ENCODE measurements at regions not wholly inside any gene's neighbourhood (a gene's known extent, or its start where the extent isn't known, plus 50 kb on each side); places are given as distances from the start of the nearest gene placed in this dataset.

DNA sequence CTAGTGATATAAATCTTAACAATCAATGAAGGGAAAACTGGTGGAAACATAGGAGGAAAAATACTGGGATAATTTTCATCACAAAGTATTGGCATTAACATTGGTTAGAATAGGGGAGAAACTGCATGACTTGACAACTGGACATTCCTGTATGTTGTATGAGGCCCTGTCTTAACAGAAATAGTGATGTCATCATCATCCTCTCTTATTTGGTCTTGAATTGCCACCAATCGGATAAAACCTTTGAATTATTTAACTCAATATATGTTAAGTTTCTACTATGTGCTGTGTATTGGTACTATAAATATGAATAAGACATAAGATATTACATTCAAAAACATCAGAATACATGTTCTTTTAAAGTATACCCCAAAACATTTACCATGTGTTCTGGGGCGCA lies 130.1 kb upstream of the CCDC54 start:
- Histone ChIP-seq H3K36me3 (replicated peaks; ENCODE audit: insufficient read depth, low read depth) (no peaks in the 10 kb centered on the region), H3K9me2 (replicated peaks; ENCODE audit: insufficient read depth) (no peaks in the 10 kb centered on the region), H4K20me1 (ENCODE audit: insufficient read depth, poor library complexity, severe bottlenecking) (no peaks in the 10 kb centered on the region), H3K27me3 (no peaks in the 10 kb centered on the region), H3K9me3 (ENCODE audit: low read depth) (no peaks in the 10 kb centered on the region), H3K4me3 (no peak overlapping the region), H3K27ac (no peak overlapping the region), H2AFZ (no peak overlapping the region), H3K79me2 (peaks cover 13% of the 10 kb centered on the region), H3K4me2 (no peak overlapping the region), H3K4me1 (ENCODE audit: insufficient read depth) (no peaks in the 10 kb centered on the region)
- no peak for DNase-seq (ENCODE audit: low spot score)
- 95% methylated on average over 2 of the region's 2 CpGs for WGBS (ENCODE audit: low lambda C conversion rate, missing lambda C conversion rate)
- TF ChIP-seq EZH2phosphoT487 (IDR thresholded peaks at IDR 0.05; ENCODE audit: low read depth, severe bottlenecking, unreplicated experiment) = no peak
- TF ChIP-seq, protein P1, sequence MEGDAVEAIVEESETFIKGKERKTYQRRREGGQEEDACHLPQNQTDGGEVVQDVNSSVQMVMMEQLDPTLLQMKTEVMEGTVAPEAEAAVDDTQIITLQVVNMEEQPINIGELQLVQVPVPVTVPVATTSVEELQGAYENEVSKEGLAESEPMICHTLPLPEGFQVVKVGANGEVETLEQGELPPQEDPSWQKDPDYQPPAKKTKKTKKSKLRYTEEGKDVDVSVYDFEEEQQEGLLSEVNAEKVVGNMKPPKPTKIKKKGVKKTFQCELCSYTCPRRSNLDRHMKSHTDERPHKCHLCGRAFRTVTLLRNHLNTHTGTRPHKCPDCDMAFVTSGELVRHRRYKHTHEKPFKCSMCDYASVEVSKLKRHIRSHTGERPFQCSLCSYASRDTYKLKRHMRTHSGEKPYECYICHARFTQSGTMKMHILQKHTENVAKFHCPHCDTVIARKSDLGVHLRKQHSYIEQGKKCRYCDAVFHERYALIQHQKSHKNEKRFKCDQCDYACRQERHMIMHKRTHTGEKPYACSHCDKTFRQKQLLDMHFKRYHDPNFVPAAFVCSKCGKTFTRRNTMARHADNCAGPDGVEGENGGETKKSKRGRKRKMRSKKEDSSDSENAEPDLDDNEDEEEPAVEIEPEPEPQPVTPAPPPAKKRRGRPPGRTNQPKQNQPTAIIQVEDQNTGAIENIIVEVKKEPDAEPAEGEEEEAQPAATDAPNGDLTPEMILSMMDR (IDR thresholded peaks at IDR 0.05; ENCODE audit: poor library complexity) = no peak
- no peak for TF ChIP-seq EZH2 (IDR thresholded peaks at IDR 0.05; ENCODE audit: borderline replicate concordance)

DNA sequence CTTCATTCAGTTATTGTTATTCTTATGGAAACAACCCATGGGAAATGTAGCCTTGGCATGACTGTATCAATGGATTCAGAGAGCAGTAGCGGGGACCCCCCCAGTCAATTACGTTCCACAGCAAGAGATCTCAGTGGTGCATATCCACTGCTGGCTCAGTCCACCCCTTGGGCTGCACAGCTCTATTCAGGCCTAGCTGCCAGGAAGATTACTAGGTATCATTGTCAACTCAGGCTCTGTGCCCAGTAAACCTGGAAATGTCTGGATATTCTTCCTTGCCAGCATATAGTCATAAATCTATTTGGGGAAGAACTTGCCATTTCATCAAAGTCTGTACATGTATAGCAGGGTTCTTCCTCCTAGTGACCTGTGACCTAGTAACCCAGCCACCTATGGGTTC lies 128.1 kb upstream of the CCDC54 start:
- 95% methylated on average over 2 of the region's 2 CpGs for WGBS (ENCODE audit: low lambda C conversion rate, missing lambda C conversion rate)
- no peaks in the 10 kb centered on the region for H3K79me2 ChIP-seq

DNA sequence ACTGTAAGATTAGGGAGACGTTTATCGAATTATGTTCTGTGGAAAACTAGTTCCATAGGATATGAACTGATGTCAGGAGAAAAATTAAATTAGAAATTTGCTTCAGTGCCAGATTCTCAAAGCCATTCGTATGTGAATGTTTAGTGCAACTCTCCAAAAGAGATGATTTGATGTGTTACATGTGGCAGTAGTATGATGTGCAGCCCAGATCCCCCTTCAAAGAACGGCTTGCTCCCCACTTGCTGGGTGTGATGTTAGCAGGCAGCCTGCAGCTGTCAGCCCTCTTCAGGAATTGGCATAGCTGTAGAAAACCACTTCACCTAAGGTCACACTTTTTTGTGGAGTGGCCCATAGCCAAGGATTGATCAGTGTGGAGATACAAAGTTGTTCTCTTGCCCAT lies 127.0 kb upstream of the CCDC54 start:
- WGBS (ENCODE audit: low lambda C conversion rate, missing lambda C conversion rate) = 93% methylated on average over 4 of the region's 4 CpGs
- Histone ChIP-seq H3K4me3 (no peak overlapping the region), H3K79me2 (no peaks in the 10 kb centered on the region), H3K9me3 (ENCODE audit: low read depth) (no peaks in the 10 kb centered on the region), H3K36me3 (replicated peaks; ENCODE audit: insufficient read depth, low read depth) (no peaks in the 10 kb centered on the region), H3K27me3 (no peaks in the 10 kb centered on the region), H2AFZ (no peak overlapping the region), H3K9me2 (replicated peaks; ENCODE audit: insufficient read depth) (no peaks in the 10 kb centered on the region), H3K27ac (no peak overlapping the region), H3K4me1 (ENCODE audit: insufficient read depth) (no peaks in the 10 kb centered on the region), H4K20me1 (ENCODE audit: insufficient read depth, poor library complexity, severe bottlenecking) (no peaks in the 10 kb centered on the region), H3K4me2 (no peak overlapping the region)
- TF ChIP-seq EZH2phosphoT487 (IDR thresholded peaks at IDR 0.05; ENCODE audit: low read depth, severe bottlenecking, unreplicated experiment) (no peak), EZH2 (IDR thresholded peaks at IDR 0.05; ENCODE audit: borderline replicate concordance) (no peak)
- TF ChIP-seq, protein P1 (IDR thresholded peaks at IDR 0.05; ENCODE audit: poor library complexity) = no peak
- DNase-seq (ENCODE audit: low spot score) = no peak

More for the DNA sequence above, 128.1 kb upstream of the CCDC54 start:
- no peaks in the 10 kb centered on the region for H3K4me1 ChIP-seq (ENCODE audit: insufficient read depth)
- no peaks in the 10 kb centered on the region for H4K20me1 ChIP-seq (ENCODE audit: insufficient read depth, poor library complexity, severe bottlenecking)
- TF ChIP-seq, protein P1 (IDR thresholded peaks at IDR 0.05; ENCODE audit: poor library complexity) = no peak
- TF ChIP-seq EZH2 (IDR thresholded peaks at IDR 0.05; ENCODE audit: borderline replicate concordance) = no peak
- no peak for TF ChIP-seq EZH2phosphoT487 (IDR thresholded peaks at IDR 0.05; ENCODE audit: low read depth, severe bottlenecking, unreplicated experiment)
- H3K27ac ChIP-seq = no peak overlapping the region
- DNase-seq (ENCODE audit: low spot score) = no peak
- no peaks in the 10 kb centered on the region for H3K36me3 ChIP-seq (replicated peaks; ENCODE audit: insufficient read depth, low read depth)
- H2AFZ ChIP-seq = no peak overlapping the region
- H3K9me3 ChIP-seq (ENCODE audit: low read depth) = no peaks in the 10 kb centered on the region
- no peak overlapping the region for H3K4me3 ChIP-seq
- no peak overlapping the region for H3K4me2 ChIP-seq
- H3K27me3 ChIP-seq = no peaks in the 10 kb centered on the region
- H3K9me2 ChIP-seq (replicated peaks; ENCODE audit: insufficient read depth) = no peaks in the 10 kb centered on the region

DNA sequence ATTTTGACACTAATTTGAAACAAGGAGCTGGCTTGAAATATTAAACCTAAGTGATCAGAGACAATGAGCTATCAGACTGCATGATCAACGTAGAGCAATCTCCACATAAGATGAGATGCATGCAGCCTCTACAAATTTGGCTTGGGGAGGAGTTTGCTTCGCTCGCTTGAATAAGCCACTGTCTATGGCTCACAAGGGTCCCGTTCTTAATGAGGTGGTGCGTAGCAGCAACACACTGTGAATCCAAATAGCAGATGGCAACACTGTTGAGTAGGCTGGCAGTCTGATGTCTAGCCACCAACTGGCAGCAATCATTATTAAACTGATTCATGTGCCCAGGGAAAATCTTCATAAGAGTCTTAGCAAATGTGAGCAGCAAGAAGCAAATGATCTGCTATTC lies 125.4 kb upstream of the CCDC54 start:
- no peaks in the 10 kb centered on the region for H3K9me2 ChIP-seq (replicated peaks; ENCODE audit: insufficient read depth)
- no peaks in the 10 kb centered on the region for H3K4me1 ChIP-seq (ENCODE audit: insufficient read depth)
- DNase-seq (ENCODE audit: low spot score) = no peak
- H3K79me2 ChIP-seq = no peaks in the 10 kb centered on the region
- WGBS (ENCODE audit: low lambda C conversion rate, missing lambda C conversion rate) = 90% methylated on average over 5 of the region's 5 CpGs
- H4K20me1 ChIP-seq (ENCODE audit: insufficient read depth, poor library complexity, severe bottlenecking) = no peaks in the 10 kb centered on the region
- H3K9me3 ChIP-seq (ENCODE audit: low read depth) = no peaks in the 10 kb centered on the region
- H3K4me3 ChIP-seq = no peak overlapping the region
- no peak overlapping the region for H2AFZ ChIP-seq
- H3K27ac ChIP-seq = no peak overlapping the region
- H3K36me3 ChIP-seq (replicated peaks; ENCODE audit: insufficient read depth, low read depth) = no peaks in the 10 kb centered on the region
- TF ChIP-seq EZH2 (IDR thresholded peaks at IDR 0.05; ENCODE audit: borderline replicate concordance) = no peak
- TF ChIP-seq, protein P1 (IDR thresholded peaks at IDR 0.05; ENCODE audit: poor library complexity) = no peak
- TF ChIP-seq EZH2phosphoT487 (IDR thresholded peaks at IDR 0.05; ENCODE audit: low read depth, severe bottlenecking, unreplicated experiment) = no peak
- H3K27me3 ChIP-seq = no peaks in the 10 kb centered on the region
- H3K4me2 ChIP-seq = no peak overlapping the region
